Ishikawa (cell line): ENCODE measurements at regions not wholly inside any gene's neighbourhood (a gene's known extent, or its start where the extent isn't known, plus 50 kb on each side); places are given as distances from the start of the nearest gene placed in this dataset.

Experiments used
- MAX ChIP-seq: IDR thresholded peaks from 2 replicates; pipeline ENCODE4 v1.6.1; 2012
- RAD21 ChIP-seq: IDR thresholded peaks from 2 replicates; pipeline ENCODE4 v1.6.1; 2012; ENCODE audit warnings: low read depth
- YY1 ChIP-seq: IDR thresholded peaks from 2 replicates; pipeline ENCODE4 v1.6.1; 2012; ENCODE audit warnings: low read depth
- ZBTB7A ChIP-seq: IDR thresholded peaks from 2 replicates; pipeline ENCODE4 v1.6.1; 2012; ENCODE audit warnings: low read depth
- TF ChIP-seq, protein P1 (sequence below): IDR thresholded peaks from 2 replicates; pipeline ENCODE4 v1.6.1; 2012; ENCODE audit warnings: low read depth, mild to moderate bottlenecking

DNA sequence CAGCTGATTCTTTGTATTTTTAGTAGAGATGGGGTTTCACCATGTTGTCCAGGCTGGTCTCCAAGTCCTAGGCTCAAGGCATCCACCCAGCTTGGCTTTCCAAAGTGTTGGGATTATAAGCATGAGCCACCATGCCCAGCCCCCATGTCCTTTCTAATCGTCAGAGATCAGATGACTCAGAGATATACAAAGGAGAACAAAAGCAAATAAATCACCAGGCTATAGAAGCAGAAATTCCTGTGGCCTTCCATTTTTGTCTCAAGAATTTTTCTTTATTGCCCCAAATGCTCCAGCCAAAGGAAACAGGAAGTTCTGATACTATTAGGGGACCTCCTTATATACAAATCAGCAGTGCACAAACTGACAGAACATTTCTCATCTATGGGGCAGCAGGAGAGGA, 207.8 kb downstream of the RFC3 start:
- no peak for TF ChIP-seq ZBTB7A
- TF ChIP-seq RAD21: no peak
- TF ChIP-seq, protein P1, sequence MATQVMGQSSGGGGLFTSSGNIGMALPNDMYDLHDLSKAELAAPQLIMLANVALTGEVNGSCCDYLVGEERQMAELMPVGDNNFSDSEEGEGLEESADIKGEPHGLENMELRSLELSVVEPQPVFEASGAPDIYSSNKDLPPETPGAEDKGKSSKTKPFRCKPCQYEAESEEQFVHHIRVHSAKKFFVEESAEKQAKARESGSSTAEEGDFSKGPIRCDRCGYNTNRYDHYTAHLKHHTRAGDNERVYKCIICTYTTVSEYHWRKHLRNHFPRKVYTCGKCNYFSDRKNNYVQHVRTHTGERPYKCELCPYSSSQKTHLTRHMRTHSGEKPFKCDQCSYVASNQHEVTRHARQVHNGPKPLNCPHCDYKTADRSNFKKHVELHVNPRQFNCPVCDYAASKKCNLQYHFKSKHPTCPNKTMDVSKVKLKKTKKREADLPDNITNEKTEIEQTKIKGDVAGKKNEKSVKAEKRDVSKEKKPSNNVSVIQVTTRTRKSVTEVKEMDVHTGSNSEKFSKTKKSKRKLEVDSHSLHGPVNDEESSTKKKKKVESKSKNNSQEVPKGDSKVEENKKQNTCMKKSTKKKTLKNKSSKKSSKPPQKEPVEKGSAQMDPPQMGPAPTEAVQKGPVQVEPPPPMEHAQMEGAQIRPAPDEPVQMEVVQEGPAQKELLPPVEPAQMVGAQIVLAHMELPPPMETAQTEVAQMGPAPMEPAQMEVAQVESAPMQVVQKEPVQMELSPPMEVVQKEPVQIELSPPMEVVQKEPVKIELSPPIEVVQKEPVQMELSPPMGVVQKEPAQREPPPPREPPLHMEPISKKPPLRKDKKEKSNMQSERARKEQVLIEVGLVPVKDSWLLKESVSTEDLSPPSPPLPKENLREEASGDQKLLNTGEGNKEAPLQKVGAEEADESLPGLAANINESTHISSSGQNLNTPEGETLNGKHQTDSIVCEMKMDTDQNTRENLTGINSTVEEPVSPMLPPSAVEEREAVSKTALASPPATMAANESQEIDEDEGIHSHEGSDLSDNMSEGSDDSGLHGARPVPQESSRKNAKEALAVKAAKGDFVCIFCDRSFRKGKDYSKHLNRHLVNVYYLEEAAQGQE: no peak
- no peak for TF ChIP-seq YY1
- no peak for TF ChIP-seq MAX
